ENCODE measurements at regions not wholly inside any gene's neighbourhood (a gene's known extent, or its start where the extent isn't known, plus 50 kb on each side); places are given as distances from the start of the nearest gene placed in this dataset.
"Not testable (repeated sequence)": the region's sequence is repeated elsewhere in the genome, so short reads cannot be mapped to it uniquely, and the experiment has no call there.

DNA sequence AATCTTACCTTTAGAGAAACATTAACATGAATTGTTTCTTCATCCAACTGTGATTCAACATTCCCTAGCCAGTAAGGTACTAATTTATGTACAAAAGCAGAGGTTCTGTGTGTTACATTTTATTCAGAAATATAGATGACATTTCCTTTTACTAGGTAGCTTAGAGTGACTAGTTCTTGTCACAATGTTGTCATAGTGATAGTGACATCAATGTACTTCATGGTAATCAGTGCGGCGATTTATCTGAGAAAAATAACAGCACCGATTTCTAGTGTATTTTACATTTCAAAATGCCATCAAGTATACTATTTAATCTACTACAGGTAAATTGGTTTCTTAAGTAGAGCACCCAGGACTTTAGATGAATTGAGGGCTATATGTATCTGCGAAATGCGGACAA is 72.1 kb upstream of the DGKB start:
- in situ Hi-C loops (cut with HindIII; ENCODE audit: low sequenced_read_pairs) = no loop called here

DNA sequence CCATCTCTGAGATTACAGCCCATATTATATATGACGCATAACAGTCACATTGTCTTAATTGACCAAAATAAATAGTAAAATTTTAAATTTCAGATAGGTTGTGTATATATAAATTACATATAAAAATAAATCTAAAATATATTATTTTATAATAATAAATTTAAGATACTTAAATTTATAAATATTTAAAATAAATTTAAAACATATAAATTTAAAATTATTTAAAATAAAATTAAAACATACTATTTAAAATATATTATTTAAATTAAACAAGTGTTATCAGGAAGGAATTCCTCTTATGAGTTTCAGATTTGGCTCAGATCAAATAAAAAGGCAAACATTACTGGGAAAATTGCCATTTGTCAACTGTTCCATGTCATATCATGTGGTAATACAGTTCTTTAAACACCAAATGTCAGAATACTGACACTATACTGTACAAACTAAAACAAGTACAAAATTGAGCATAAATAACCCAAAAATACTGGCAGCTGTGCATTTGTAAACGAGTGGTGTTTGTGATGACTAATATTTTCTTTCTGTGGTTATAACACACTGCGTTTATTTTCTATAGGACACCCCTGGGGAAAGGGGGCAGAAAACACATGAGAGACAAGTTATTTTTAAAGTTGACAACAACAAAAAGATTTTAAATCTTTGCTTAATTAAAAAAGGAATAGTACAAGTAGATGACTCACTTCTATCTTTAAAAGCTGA is 71.3 kb upstream of the DGKB start:
- in situ Hi-C loops (cut with HindIII; ENCODE audit: low sequenced_read_pairs) = no loop called here

DNA sequence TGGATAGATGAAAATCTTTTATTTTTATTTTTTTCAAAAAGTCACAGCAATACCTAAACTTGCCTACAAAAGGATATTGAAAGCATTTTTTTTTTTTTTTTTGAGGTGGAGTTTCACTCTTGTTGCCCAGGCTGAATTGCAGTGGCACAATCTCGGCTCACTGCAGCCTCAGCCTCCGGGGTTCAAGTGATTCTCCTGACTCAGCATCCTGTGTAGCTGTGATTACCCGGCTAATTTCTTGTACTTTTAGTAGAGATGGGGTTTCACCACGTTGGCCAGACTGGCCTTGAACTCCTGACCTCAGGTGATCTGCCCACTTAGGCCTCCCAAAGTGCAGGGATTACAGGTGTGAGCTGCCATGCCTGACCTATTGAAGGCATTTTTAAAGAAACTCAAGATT is 69.1 kb upstream of the DGKB start:
- in situ Hi-C loops (cut with HindIII; ENCODE audit: low sequenced_read_pairs) = not testable (repeated sequence)

DNA sequence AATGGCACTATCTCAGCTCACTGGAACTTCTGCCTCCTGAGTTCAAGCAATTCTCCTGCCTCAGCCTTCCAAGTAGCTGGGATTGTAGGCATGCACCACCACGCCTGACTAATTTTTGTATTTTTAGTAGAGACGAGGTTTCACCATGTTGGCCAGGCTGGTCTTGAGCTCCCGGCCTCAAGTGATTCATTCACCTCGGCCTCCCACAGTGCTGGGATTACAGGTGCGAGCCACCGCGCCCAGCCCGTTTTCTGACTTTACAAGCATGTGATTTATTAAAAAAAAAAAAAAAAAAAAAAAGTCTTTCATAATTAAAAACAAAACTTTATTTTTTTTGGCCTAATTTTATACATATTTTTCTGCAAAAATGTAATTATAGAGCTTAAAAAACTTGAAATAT is 64.8 kb upstream of the DGKB start:
- in situ Hi-C loops (cut with HindIII; ENCODE audit: low sequenced_read_pairs) = not testable (repeated sequence)

DNA sequence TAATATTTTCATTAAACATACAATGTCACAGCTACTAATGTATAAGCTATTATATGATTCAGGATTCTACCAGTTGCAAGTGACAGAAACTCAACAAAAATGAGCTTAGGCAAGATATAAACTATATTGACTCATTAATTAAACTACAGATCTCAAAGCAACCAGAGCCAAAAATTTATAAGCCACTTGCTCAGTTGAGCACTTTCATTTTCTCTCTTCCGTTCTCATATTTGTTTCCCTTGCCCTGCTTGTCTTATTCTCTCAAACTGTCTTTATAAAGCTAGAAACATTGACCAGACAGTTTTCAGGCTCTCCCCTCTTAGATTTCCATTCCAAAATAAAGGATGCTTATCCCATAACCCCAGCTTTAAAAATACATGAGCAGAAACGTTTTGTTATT is 60.2 kb upstream of the DGKB start:
- in situ Hi-C loops (cut with HindIII; ENCODE audit: low sequenced_read_pairs) = no loop called here

DNA sequence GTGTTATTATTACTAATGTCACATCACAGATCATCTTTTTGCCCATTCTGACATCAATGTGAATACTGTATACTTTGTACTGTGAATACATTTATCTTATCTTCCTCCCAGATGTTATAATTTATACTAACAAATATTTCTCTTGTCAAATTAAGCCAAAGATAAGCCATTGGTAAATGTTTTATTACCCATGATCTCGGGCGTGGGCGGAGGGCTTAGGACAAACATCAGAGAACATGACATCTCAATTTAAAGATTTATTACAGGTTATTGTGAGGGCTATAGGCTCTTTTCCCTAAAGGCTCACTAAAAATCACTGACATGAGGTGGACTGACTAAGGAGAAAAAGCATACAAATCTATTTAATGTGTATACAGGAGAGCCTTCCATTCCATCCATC is 58.2 kb upstream of the DGKB start:
- in situ Hi-C loops (cut with HindIII; ENCODE audit: low sequenced_read_pairs) = no loop called here

DNA sequence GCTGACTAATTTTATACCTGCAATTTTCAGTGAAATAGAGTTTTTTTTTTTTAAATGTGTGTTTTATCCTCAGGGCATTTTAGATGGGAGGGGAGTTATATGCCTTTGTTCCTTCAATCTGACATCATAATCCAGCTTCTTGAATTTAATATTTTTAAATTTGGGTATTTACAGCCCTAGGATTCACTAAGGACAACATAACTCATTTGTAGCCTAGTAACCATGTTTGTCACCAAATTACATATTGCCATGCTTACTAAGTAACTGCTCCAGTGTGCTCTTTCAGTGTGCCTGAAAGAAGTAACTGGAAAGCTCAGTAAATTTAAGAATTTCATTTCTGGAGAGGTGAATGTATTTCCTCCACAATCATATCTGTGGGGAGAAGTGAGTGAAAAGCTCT is 56.8 kb upstream of the DGKB start:
- in situ Hi-C loops (cut with HindIII; ENCODE audit: low sequenced_read_pairs) = no loop called here

DNA sequence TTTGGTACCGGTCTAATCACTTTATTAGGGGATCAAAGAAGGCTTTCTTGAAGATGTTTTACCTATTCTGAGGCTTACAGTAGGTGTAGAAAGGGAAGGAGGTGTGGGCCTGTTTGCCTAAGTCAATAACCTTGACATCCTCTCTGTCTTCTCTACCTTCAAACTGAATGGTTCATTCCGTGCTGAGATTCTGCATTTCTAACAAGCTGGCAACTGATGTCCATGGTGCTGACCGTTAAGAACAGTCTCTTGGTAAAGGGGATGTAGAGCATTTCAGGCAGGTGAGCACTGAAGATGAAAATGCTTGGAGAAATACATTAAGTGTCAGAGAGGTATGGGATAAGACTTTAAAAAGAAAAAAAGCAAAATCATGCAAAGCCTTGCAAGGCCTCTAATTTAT is 51.5 kb upstream of the DGKB start:
- in situ Hi-C loops (cut with HindIII; ENCODE audit: low sequenced_read_pairs) = no loop called here
